ENCODE measurements at regions not wholly inside any gene's neighbourhood (a gene's known extent, or its start where the extent isn't known, plus 50 kb on each side); places are given as distances from the start of the nearest gene placed in this dataset.

- TF ChIP-seq CTCF (IDR thresholded peaks at IDR 0.05) (no peak), EP300 (IDR thresholded peaks at IDR 0.05) (no peak), POLR2A (IDR thresholded peaks at IDR 0.05) (no peak), POLR2AphosphoS5 (IDR thresholded peaks at IDR 0.05) (no peak)
Measured at GRCh38 chr18:73621091-73621490, 526.5 kb downstream of the FBXO15 start.
